ENCODE measurements at regions not wholly inside any gene's neighbourhood (a gene's known extent, or its start where the extent isn't known, plus 50 kb on each side); places are given as distances from the start of the nearest gene placed in this dataset.

DNA sequence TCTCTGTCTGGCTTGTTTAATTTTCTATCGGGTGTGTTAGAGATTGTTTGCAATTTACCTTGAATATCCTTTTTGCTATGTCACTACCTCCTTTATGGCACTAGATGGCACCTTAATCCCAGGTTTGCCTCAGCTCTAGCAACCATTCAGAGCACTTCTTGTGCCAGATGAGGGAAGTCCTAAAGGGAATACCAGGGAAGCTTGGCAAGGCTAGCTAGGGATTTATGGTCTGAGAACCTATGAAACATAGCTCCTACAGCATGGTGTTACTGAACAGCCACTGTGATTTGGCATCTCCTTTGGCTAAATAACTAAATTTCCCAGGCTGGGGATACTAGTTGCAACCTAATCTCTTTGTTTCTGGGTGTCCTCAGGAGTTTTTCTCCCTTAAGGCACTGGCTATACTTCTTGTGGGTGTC is 69.0 kb upstream of the VOPP1 start:
- TF ChIP-seq POLR2A (IDR thresholded peaks at IDR 0.05) (no peak), POLR2AphosphoS5 (IDR thresholded peaks at IDR 0.05) (no peak)
- TF ChIP-seq, protein P1, sequence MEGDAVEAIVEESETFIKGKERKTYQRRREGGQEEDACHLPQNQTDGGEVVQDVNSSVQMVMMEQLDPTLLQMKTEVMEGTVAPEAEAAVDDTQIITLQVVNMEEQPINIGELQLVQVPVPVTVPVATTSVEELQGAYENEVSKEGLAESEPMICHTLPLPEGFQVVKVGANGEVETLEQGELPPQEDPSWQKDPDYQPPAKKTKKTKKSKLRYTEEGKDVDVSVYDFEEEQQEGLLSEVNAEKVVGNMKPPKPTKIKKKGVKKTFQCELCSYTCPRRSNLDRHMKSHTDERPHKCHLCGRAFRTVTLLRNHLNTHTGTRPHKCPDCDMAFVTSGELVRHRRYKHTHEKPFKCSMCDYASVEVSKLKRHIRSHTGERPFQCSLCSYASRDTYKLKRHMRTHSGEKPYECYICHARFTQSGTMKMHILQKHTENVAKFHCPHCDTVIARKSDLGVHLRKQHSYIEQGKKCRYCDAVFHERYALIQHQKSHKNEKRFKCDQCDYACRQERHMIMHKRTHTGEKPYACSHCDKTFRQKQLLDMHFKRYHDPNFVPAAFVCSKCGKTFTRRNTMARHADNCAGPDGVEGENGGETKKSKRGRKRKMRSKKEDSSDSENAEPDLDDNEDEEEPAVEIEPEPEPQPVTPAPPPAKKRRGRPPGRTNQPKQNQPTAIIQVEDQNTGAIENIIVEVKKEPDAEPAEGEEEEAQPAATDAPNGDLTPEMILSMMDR (IDR thresholded peaks at IDR 0.05 in 8 of 11, conservative IDR thresholded peaks at IDR 0.05 in 3 of 11) = peak; percentile 48 to 92 (median 73)
